ENCODE measurements at regions not wholly inside any gene's neighbourhood (a gene's known extent, or its start where the extent isn't known, plus 50 kb on each side); places are given as distances from the start of the nearest gene placed in this dataset.

DNA sequence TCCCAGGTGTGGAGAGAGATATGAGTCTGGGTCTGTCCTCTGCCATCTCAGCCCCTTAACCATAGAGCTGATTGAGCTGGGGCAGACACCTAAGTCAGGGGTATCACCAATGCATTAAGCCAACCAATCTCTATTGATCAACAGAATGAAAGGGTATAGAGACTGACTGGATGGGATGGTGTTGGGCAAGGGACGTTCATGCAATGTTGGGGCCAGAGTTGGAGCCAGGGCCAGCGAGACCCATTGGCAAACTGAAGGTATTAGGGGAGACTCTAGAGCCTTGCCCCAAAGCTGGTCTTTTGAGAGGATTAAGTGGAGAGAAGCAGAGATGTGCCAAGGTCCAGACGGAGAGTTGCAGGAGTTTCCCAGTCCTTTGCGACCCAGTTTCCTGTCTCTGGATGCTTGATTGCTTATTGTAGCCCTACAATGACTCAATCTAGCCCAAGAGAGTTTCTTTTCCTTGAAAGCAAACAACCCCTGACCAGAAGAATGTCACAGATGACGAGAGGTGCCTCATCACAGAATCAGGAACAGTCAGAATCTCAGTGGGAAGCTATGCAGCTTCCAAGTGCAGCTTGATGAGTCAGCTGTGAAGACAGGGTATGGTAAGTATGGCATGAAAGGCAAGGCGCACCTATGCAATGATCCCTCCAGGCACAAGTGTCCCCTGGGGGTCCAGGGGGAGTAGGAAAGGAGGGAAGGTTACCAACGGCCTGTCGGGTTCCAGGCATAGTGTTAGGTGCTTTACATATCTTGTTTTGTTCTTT lies 137.2 kb downstream of the UTP18 start:
- 66 to 70% methylated on average over 8 of the region's 8 CpGs for WGBS, 2 donors
- no peak overlapping the region for H3K4me3 ChIP-seq (ENCODE audit: low read length in 2 of 2)

DNA sequence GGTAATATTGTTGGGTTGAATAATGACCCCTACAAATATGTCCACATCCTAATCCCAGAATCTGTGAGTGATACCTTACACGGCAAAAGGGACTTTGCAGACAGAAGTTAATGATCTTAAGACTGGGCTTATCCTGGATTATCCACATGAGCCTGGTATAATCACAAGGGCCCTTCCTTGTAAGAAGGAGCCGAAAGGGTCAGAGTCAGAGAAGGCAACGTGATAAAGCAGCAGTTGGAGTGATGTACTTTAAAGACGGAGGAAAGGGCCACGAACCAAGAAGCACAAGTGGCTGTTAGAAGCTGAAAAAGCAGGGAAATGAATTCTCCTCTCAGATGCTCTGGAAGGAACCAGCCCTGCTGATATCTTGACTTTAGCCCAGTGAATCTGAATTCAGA lies 137.8 kb downstream of the UTP18 start:
- no peak overlapping the region for H3K4me3 ChIP-seq (ENCODE audit: low read length in 2 of 2)
- H3K4me1 ChIP-seq (ENCODE audit: control insufficient read depth in 1 of 2, insufficient read depth in 2 of 2, low read length in 2 of 2), result no peaks in the 10 kb centered on the region
- H3K36me3 ChIP-seq (ENCODE audit: control insufficient read depth in 1 of 2, insufficient read depth in 2 of 2, low read length in 1 of 2), result no peaks in the 10 kb centered on the region
- no peaks in the 10 kb centered on the region for H3K27me3 ChIP-seq (ENCODE audit: control insufficient read depth in 1 of 2, insufficient read depth in 2 of 2, low read length in 1 of 2)
- WGBS, 2 donors, result 78 to 79% methylated on average over 5 of the region's 5 CpGs
- ATAC-seq (ENCODE audit: low FRiP score) (no peak), DNase-seq (no peak)
- intact Hi-C loops (cut with DNase I), result no loop called here
- no peak overlapping the region for H3K27ac ChIP-seq (ENCODE audit: low read depth in 1 of 2, low read length in 2 of 2)
- H3K9me3 ChIP-seq (ENCODE audit: control insufficient read depth, low read length), result peaks cover 2% of the 10 kb centered on the region

More for the DNA sequence above, 137.2 kb downstream of the UTP18 start:
- DNase-seq, result no peak
- no peak for ATAC-seq (ENCODE audit: low FRiP score)
- intact Hi-C loops (cut with DNase I), result no loop called here
- no peaks in the 10 kb centered on the region for H3K36me3 ChIP-seq (ENCODE audit: control insufficient read depth in 1 of 2, insufficient read depth in 2 of 2, low read length in 1 of 2)
- H3K4me1 ChIP-seq (ENCODE audit: control insufficient read depth in 1 of 2, insufficient read depth in 2 of 2, low read length in 2 of 2), result no peaks in the 10 kb centered on the region
- no peak overlapping the region for H3K27ac ChIP-seq (ENCODE audit: low read depth in 1 of 2, low read length in 2 of 2)
- peaks cover 2% of the 10 kb centered on the region for H3K9me3 ChIP-seq (ENCODE audit: control insufficient read depth, low read length)
- H3K27me3 ChIP-seq (ENCODE audit: control insufficient read depth in 1 of 2, insufficient read depth in 2 of 2, low read length in 1 of 2), result no peaks in the 10 kb centered on the region

DNA sequence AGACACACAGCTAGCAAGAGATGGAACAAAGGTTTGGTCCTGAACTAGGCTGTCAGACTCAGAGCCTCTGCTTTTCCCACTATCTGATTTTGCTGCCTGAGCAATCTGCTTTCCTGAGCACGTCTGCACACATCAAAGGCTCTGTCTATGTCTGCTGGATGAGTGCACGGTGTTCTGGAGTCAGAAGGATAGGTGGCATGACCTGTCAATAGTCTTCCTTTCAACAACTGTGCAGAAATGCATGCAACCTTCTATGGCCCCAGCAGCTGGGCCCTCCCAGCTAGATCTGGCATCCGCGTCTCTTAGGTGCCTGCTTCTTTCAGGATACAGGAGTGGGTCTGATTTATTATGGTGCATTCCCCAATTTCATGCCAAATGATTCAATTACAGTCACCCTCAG lies 138.3 kb downstream of the UTP18 start:
- WGBS, 2 donors, result 49 to 55% methylated on average over 4 of the region's 4 CpGs
- H3K27me3 ChIP-seq (ENCODE audit: control insufficient read depth in 1 of 2, insufficient read depth in 2 of 2, low read length in 1 of 2), result no peaks in the 10 kb centered on the region
- intact Hi-C loops (cut with DNase I), result no loop called here
- no peak overlapping the region for H3K4me3 ChIP-seq (ENCODE audit: low read length in 2 of 2)
- no peaks in the 10 kb centered on the region for H3K4me1 ChIP-seq (ENCODE audit: control insufficient read depth in 1 of 2, insufficient read depth in 2 of 2, low read length in 2 of 2)
- peaks cover 2% of the 10 kb centered on the region for H3K9me3 ChIP-seq (ENCODE audit: control insufficient read depth, low read length)
- H3K27ac ChIP-seq (ENCODE audit: low read depth in 1 of 2, low read length in 2 of 2), result no peak overlapping the region
- DNase-seq, result no peak
- no peaks in the 10 kb centered on the region for H3K36me3 ChIP-seq (ENCODE audit: control insufficient read depth in 1 of 2, insufficient read depth in 2 of 2, low read length in 1 of 2)
- no peak for ATAC-seq (ENCODE audit: low FRiP score)

DNA sequence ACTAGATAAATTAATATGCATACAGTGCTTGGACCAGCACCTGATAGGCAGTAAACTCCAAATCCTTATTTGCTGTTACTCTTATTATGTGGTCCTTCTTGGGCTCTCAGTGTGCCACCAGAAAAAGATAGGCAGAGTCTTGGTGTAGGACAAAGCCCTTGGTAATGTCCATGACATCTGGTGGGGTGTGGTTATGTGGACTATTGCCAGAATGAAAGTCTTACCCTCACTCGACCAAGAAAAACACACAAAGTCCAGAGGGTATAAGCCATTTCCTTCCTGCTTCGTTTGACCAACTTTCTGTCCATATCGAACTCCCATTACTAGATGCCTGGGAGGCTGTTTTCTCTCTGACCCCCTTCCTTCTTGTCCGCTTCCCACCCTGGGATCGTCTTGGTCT lies 140.9 kb downstream of the UTP18 start:
- WGBS, 2 donors, result 36 to 56% methylated on average over 5 of the region's 5 CpGs
- no peaks in the 10 kb centered on the region for H3K4me1 ChIP-seq (ENCODE audit: control insufficient read depth in 1 of 2, insufficient read depth in 2 of 2, low read length in 2 of 2)
- H3K9me3 ChIP-seq (ENCODE audit: control insufficient read depth, low read length), result peaks cover 2% of the 10 kb centered on the region
- intact Hi-C loops (cut with DNase I), result no loop called here
- no peak for DNase-seq
- H3K27ac ChIP-seq (ENCODE audit: low read depth in 1 of 2, low read length in 2 of 2), result no peak overlapping the region
- ATAC-seq (ENCODE audit: low FRiP score), result no peak
- H3K4me3 ChIP-seq (ENCODE audit: low read length in 2 of 2), result no peak overlapping the region
- no peaks in the 10 kb centered on the region for H3K27me3 ChIP-seq (ENCODE audit: control insufficient read depth in 1 of 2, insufficient read depth in 2 of 2, low read length in 1 of 2)
- no peaks in the 10 kb centered on the region for H3K36me3 ChIP-seq (ENCODE audit: control insufficient read depth in 1 of 2, insufficient read depth in 2 of 2, low read length in 1 of 2)

DNA sequence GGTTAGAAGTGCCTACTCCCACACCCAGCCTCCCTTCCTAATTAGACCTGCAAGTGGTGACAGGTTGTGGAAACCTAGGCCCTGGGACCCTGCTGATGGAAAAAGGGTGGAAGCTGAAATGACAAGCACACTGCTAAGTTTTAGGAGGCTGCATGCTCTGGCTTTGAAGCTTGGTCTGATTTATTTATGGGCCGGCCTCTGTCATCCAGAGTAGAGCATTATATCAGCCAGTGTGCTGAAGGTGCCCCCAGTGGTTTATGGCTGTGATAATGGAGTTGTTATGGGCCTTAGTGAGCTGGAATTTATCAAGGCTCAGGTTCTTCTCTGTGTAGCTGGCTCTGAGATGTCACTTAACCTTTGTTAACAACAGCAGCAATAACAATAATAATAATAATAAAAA lies 142.6 kb downstream of the UTP18 start:
- H3K4me1 ChIP-seq (ENCODE audit: control insufficient read depth in 1 of 2, insufficient read depth in 2 of 2, low read length in 2 of 2), result no peaks in the 10 kb centered on the region
- no peak overlapping the region for H3K4me3 ChIP-seq (ENCODE audit: low read length in 2 of 2)
- no peaks in the 10 kb centered on the region for H3K36me3 ChIP-seq (ENCODE audit: control insufficient read depth in 1 of 2, insufficient read depth in 2 of 2, low read length in 1 of 2)
- intact Hi-C loops (cut with DNase I), result no loop called here
- DNase-seq (no peak), ATAC-seq (ENCODE audit: low FRiP score) (no peak)
- no peaks in the 10 kb centered on the region for H3K27me3 ChIP-seq (ENCODE audit: control insufficient read depth in 1 of 2, insufficient read depth in 2 of 2, low read length in 1 of 2)
- 55 to 67% methylated on average over 1 of the region's 1 CpG for WGBS, 2 donors
- no peak overlapping the region for H3K27ac ChIP-seq (ENCODE audit: low read depth in 1 of 2, low read length in 2 of 2)
- H3K9me3 ChIP-seq (ENCODE audit: control insufficient read depth, low read length), result peaks cover 2% of the 10 kb centered on the region

DNA sequence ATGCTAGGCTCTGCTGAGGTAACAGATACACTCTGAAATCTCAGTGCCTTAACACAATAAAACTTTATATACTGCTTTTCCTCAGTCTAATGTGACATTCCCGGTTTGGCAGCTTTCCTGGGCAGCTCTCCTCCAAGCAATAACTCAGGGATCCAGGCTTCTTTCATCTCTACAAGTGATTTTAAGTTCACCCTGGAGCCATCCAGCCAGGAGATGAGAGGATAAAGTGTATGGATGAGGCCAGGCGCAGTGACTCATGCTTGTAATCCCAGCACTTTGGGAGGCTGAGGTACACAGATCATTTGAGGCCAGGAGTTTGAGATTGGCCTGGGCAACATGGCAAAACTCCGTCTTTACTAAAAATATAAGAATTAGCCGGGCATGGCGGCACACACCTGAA lies 147.2 kb downstream of the UTP18 start:
- ATAC-seq (ENCODE audit: low FRiP score), result no peak
- DNase-seq, result no peak
- Histone ChIP-seq H3K4me3 (ENCODE audit: low read length in 2 of 2) (no peak overlapping the region), H3K4me1 (ENCODE audit: control insufficient read depth in 1 of 2, insufficient read depth in 2 of 2, low read length in 2 of 2) (no peaks in the 10 kb centered on the region), H3K9me3 (ENCODE audit: control insufficient read depth, low read length) (no peaks in the 10 kb centered on the region), H3K27me3 (ENCODE audit: control insufficient read depth in 1 of 2, insufficient read depth in 2 of 2, low read length in 1 of 2) (no peaks in the 10 kb centered on the region), H3K27ac (ENCODE audit: low read depth in 1 of 2, low read length in 2 of 2) (no peak overlapping the region), H3K36me3 (ENCODE audit: control insufficient read depth in 1 of 2, insufficient read depth in 2 of 2, low read length in 1 of 2) (no peaks in the 10 kb centered on the region)
- 86 to 90% methylated on average over 5 of the region's 5 CpGs for WGBS, 2 donors
- intact Hi-C loops (cut with DNase I), result no loop called here

DNA sequence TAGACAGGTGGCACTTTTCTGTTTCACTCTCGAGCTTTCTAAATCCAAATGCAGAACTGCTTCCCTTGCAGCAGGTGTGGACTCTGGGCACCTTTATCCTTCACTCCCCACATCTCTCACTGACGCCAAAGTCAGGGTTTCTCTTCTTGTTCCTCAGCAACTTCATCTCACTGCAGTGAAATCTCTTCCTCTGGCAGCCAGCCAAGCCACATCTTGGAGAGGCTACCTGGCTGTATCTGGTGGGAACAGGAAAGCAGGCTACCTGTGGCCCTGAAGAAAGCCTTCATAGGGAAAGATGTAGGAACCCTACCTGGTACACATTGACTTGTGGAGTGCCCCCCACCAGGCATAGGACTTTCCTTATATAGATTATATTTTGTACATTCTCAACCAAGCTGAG lies 159.1 kb downstream of the UTP18 start:
- Histone ChIP-seq H3K36me3 (ENCODE audit: control insufficient read depth in 1 of 2, insufficient read depth in 2 of 2, low read length in 1 of 2) (no peaks in the 10 kb centered on the region), H3K4me3 (ENCODE audit: low read length in 2 of 2) (no peak overlapping the region), H3K4me1 (ENCODE audit: control insufficient read depth in 1 of 2, insufficient read depth in 2 of 2, low read length in 2 of 2) (no peaks in the 10 kb centered on the region), H3K9me3 (ENCODE audit: control insufficient read depth, low read length) (peaks cover 8% of the 10 kb centered on the region), H3K27ac (ENCODE audit: low read depth in 1 of 2, low read length in 2 of 2) (no peak overlapping the region), H3K27me3 (ENCODE audit: control insufficient read depth in 1 of 2, insufficient read depth in 2 of 2, low read length in 1 of 2) (peaks cover 0 to 2% of the 10 kb centered on the region in 2 donors)
- 71 to 78% methylated on average over 2 of the region's 2 CpGs for WGBS, 2 donors
- DNase-seq (no peak), ATAC-seq (ENCODE audit: low FRiP score) (no peak)
- intact Hi-C loops (cut with DNase I), result no loop called here

DNA sequence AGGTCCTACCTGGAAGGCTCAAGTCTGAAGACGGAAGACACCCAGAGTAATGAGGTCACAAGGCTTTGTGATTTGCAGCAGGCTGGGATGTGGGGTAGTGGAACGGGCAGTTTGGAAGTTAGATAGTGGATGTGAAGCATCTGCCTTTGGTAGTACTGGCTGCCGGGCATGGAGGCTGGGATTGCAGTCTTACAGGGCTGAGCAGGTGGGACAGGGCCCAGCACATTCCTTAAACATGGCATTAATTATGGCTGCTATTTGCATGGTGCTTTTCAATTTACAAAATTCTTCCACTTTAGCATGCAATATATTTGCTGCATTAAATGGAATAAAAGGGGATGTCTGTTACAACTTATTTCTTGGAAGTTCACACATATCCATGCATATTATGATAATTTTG lies 161.2 kb downstream of the UTP18 start:
- DNase-seq, result no peak
- peaks cover 0 to 2% of the 10 kb centered on the region in 2 donors for H3K27me3 ChIP-seq (ENCODE audit: control insufficient read depth in 1 of 2, insufficient read depth in 2 of 2, low read length in 1 of 2)
- no peak overlapping the region for H3K27ac ChIP-seq (ENCODE audit: low read depth in 1 of 2, low read length in 2 of 2)
- no peak for ATAC-seq (ENCODE audit: low FRiP score)
- H3K4me1 ChIP-seq (ENCODE audit: control insufficient read depth in 1 of 2, insufficient read depth in 2 of 2, low read length in 2 of 2), result no peaks in the 10 kb centered on the region
- intact Hi-C loops (cut with DNase I), result no loop called here
- H3K9me3 ChIP-seq (ENCODE audit: control insufficient read depth, low read length), result peaks cover 8% of the 10 kb centered on the region
- WGBS, 2 donors, result 83 to 84% methylated on average over 3 of the region's 3 CpGs
- H3K36me3 ChIP-seq (ENCODE audit: control insufficient read depth in 1 of 2, insufficient read depth in 2 of 2, low read length in 1 of 2), result no peaks in the 10 kb centered on the region
- no peak overlapping the region for H3K4me3 ChIP-seq (ENCODE audit: low read length in 2 of 2)

DNA sequence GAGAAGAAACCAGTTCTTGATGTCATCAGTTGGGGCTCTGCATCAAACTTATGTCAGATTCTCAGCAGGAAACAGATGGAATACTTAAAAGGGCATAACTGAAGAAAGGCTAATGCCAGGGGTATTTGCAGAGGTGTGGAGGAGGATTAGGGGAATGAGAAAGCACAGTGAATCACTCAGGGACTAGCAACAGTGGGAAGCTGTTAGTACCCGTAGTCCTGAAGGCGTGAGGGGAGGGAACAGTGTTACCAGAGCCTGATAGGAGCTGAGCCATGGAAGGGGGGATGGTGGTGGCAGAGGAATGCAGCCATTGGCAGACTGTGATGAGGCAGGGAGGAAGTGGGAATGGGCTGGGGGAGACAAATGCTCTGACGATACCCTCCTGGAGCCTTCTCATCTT lies 162.3 kb downstream of the UTP18 start:
- no peak for DNase-seq
- Histone ChIP-seq H3K9me3 (ENCODE audit: control insufficient read depth, low read length) (peaks cover 8% of the 10 kb centered on the region), H3K27ac (ENCODE audit: low read depth in 1 of 2, low read length in 2 of 2) (no peak overlapping the region), H3K4me3 (ENCODE audit: low read length in 2 of 2) (no peak overlapping the region), H3K27me3 (ENCODE audit: control insufficient read depth in 1 of 2, insufficient read depth in 2 of 2, low read length in 1 of 2) (peaks cover 0 to 2% of the 10 kb centered on the region in 2 donors), H3K36me3 (ENCODE audit: control insufficient read depth in 1 of 2, insufficient read depth in 2 of 2, low read length in 1 of 2) (no peaks in the 10 kb centered on the region), H3K4me1 (ENCODE audit: control insufficient read depth in 1 of 2, insufficient read depth in 2 of 2, low read length in 2 of 2) (no peaks in the 10 kb centered on the region)
- ATAC-seq (ENCODE audit: low FRiP score), result no peak
- WGBS, 2 donors, result 45 to 69% methylated on average over 3 of the region's 3 CpGs
- intact Hi-C loops (cut with DNase I), result no loop called here

Measured in aorta (tissue), 5 donors.